Suprapubic skin (tissue), 4 donors: ENCODE measurements at regions not wholly inside any gene's neighbourhood (a gene's known extent, or its start where the extent isn't known, plus 50 kb on each side); places are given as distances from the start of the nearest gene placed in this dataset.
"Not testable (repeated sequence)": the region's sequence is repeated elsewhere in the genome, so short reads cannot be mapped to it uniquely, and the experiment has no call there.

ENCODE experiments used
- DNase-seq, 2 donors: peaks; one replicate each; pipeline ENCODE4 v3.0.0-alpha.2; 2019; ENCODE audit warnings: low spot score in 2 of 2
- H3K27ac ChIP-seq: fragments of 200-600 bp; sonication (generic); one replicate; pipeline ENCODE4 v1.5.1; 2019
- H3K27me3 ChIP-seq: fragments of 200-600 bp; sonication (generic); one replicate; pipeline ENCODE4 v1.5.1; 2019
- H3K36me3 ChIP-seq: fragments of 200-600 bp; sonication (generic); one replicate; pipeline ENCODE4 v1.5.1; 2019
- H3K4me1 ChIP-seq: fragments of 200-600 bp; sonication (generic); one replicate; pipeline ENCODE4 v1.5.1; 2019
- H3K4me3 ChIP-seq: fragments of 200-600 bp; sonication (generic); one replicate; pipeline ENCODE4 v1.5.1; 2019; ENCODE audit warnings: mild to moderate bottlenecking
- H3K9me3 ChIP-seq: fragments of 200-600 bp; sonication (generic); one replicate; pipeline ENCODE4 v1.5.1; 2019
- CTCF ChIP-seq, 2 donors: fragments of 200-600 bp in 1 of 2; fragments of 450-650 bp in 1 of 2; sonication (generic) in 1 of 2; IDR thresholded peaks; one replicate each; pipeline ENCODE4 v1.5.1; 2016 to 2019; ENCODE audit warnings: antibody characterized with exemption in 2 of 2, mild to moderate bottlenecking in 1 of 2, moderate library complexity in 1 of 2
- EP300 ChIP-seq: sonication (generic); formaldehyde crosslinking; IDR thresholded peaks from one replicate; pipeline ENCODE4 v1.6.1; 2017; ENCODE audit warnings: antibody characterized with exemption
- POLR2A ChIP-seq, 2 donors: fragments of 450-650 bp; IDR thresholded peaks; one replicate each; pipeline ENCODE4 v1.6.1; 2017; ENCODE audit warnings: antibody characterized with exemption in 2 of 2, mild to moderate bottlenecking in 2 of 2, moderate library complexity in 2 of 2
- POLR2AphosphoS5 ChIP-seq, 3 donors: sonication (generic); formaldehyde crosslinking; IDR thresholded peaks; one replicate each; pipeline ENCODE4 v1.6.1; 2017; ENCODE audit warnings: antibody characterized with exemption in 3 of 3
- WGBS: methylation state at CpG from one replicate; pipeline ENCODE4 v1.1.5; 2018; 5-methylcytosine and 5-hydroxymethylcytosine counted together

- no peak for TF ChIP-seq POLR2A (IDR thresholded peaks at IDR 0.05)
- TF ChIP-seq CTCF (IDR thresholded peaks at IDR 0.05): no peak
- TF ChIP-seq POLR2AphosphoS5 (IDR thresholded peaks at IDR 0.05): no peak
- TF ChIP-seq EP300: no peak
- Histone ChIP-seq H3K9me3 (no peaks in the 10 kb centered on the region), H3K36me3 (no peaks in the 10 kb centered on the region), H3K27me3 (no peaks in the 10 kb centered on the region), H3K4me3 (no peak overlapping the region), H3K27ac (no peak overlapping the region), H3K4me1 (no peaks in the 10 kb centered on the region)
- 53% methylated on average over 2 of the region's 2 CpGs for WGBS
- DNase-seq: no peak
Observed at GRCh38 chr3:87488765-87489164, 212.4 kb upstream of the POU1F1 start.

- not testable (repeated sequence) for H3K27ac ChIP-seq, H3K4me1 ChIP-seq, H3K9me3 ChIP-seq, DNase-seq, H3K4me3 ChIP-seq, H3K27me3 ChIP-seq, H3K36me3 ChIP-seq
- 70% methylated on average over 3 of the region's 3 CpGs for WGBS
Observed at GRCh38 chr3:87486635-87487034, 210.3 kb upstream of the POU1F1 start.

GRCh38 chr3:87486115-87486514, 209.7 kb upstream of the POU1F1 start:
- H3K4me3 ChIP-seq: no peak overlapping the region
- DNase-seq: no peak
- no peaks in the 10 kb centered on the region for H3K36me3 ChIP-seq
- 49% methylated on average over 2 of the region's 2 CpGs for WGBS
- H3K9me3 ChIP-seq: no peaks in the 10 kb centered on the region
- TF ChIP-seq POLR2A (IDR thresholded peaks at IDR 0.05): no peak
- no peak for TF ChIP-seq EP300
- no peak for TF ChIP-seq POLR2AphosphoS5 (IDR thresholded peaks at IDR 0.05)
- H3K27me3 ChIP-seq: no peaks in the 10 kb centered on the region
- H3K27ac ChIP-seq: no peak overlapping the region
- no peaks in the 10 kb centered on the region for H3K4me1 ChIP-seq

GRCh38 chr3:87478716-87479115, 202.3 kb upstream of the POU1F1 start:
- TF ChIP-seq CTCF (IDR thresholded peaks at IDR 0.05) (no peak), EP300 (no peak), POLR2A (IDR thresholded peaks at IDR 0.05) (no peak), POLR2AphosphoS5 (IDR thresholded peaks at IDR 0.05) (no peak)
- no peaks in the 10 kb centered on the region for H3K36me3 ChIP-seq
- WGBS: 51% methylated on average over 3 of the region's 3 CpGs
- DNase-seq: no peak
- no peaks in the 10 kb centered on the region for H3K9me3 ChIP-seq
- no peak overlapping the region for H3K27ac ChIP-seq
- no peak overlapping the region for H3K4me3 ChIP-seq
- H3K27me3 ChIP-seq: no peaks in the 10 kb centered on the region
- H3K4me1 ChIP-seq: no peaks in the 10 kb centered on the region

- H3K27me3 ChIP-seq: no peaks in the 10 kb centered on the region
- no peaks in the 10 kb centered on the region for H3K36me3 ChIP-seq
- H3K4me3 ChIP-seq: no peak overlapping the region
- DNase-seq: no peak
- no peaks in the 10 kb centered on the region for H3K4me1 ChIP-seq
- no peak overlapping the region for H3K27ac ChIP-seq
- H3K9me3 ChIP-seq: no peaks in the 10 kb centered on the region
- TF ChIP-seq EP300: no peak
- TF ChIP-seq POLR2AphosphoS5 (IDR thresholded peaks at IDR 0.05): no peak
- no peak for TF ChIP-seq CTCF (IDR thresholded peaks at IDR 0.05)
Observed at GRCh38 chr3:87473944-87474343, 197.6 kb upstream of the POU1F1 start.

GRCh38 chr3:87468938-87469337, 192.6 kb upstream of the POU1F1 start:
- no peaks in the 10 kb centered on the region for H3K9me3 ChIP-seq
- no peak for TF ChIP-seq POLR2AphosphoS5 (IDR thresholded peaks at IDR 0.05)
- TF ChIP-seq EP300: no peak
- no peak for TF ChIP-seq CTCF (IDR thresholded peaks at IDR 0.05)
- no peak for TF ChIP-seq POLR2A (IDR thresholded peaks at IDR 0.05)
- no peaks in the 10 kb centered on the region for H3K27me3 ChIP-seq
- H3K27ac ChIP-seq: no peak overlapping the region
- no peak for DNase-seq
- H3K4me3 ChIP-seq: no peak overlapping the region
- H3K4me1 ChIP-seq: no peaks in the 10 kb centered on the region
- H3K36me3 ChIP-seq: no peaks in the 10 kb centered on the region
